Ovary (tissue), 3 donors: ENCODE measurements at regions not wholly inside any gene's neighbourhood (a gene's known extent, or its start where the extent isn't known, plus 50 kb on each side); places are given as distances from the start of the nearest gene placed in this dataset.

ENCODE experiments used
- CTCF ChIP-seq, 3 donors: fragments of 450-650 bp in 2 of 3; fragments of 200-600 bp in 1 of 3; IDR thresholded peaks; one replicate each; pipeline versions ENCODE4 v1.5.1 to v1.8.0; 2016 to 2022; ENCODE audit warnings: antibody characterized with exemption in 3 of 3, mild to moderate bottlenecking in 1 of 3
- POLR2A ChIP-seq: fragments of 450-650 bp; IDR thresholded peaks from one replicate; pipeline ENCODE4 v1.6.1; 2017; ENCODE audit warnings: antibody characterized with exemption, mild to moderate bottlenecking, moderate library complexity
- donor health status: DM: no; HTN: no; CAD: no.

- no peak for TF ChIP-seq POLR2A
- no peak for TF ChIP-seq CTCF (IDR thresholded peaks at IDR 0.05)
These were observed 122.9 kb downstream of the DMRTA2 start for GRCh38 chr1:50300297-50300696.
